ENCODE measurements at regions not wholly inside any gene's neighbourhood (a gene's known extent, or its start where the extent isn't known, plus 50 kb on each side); places are given as distances from the start of the nearest gene placed in this dataset.

DNA sequence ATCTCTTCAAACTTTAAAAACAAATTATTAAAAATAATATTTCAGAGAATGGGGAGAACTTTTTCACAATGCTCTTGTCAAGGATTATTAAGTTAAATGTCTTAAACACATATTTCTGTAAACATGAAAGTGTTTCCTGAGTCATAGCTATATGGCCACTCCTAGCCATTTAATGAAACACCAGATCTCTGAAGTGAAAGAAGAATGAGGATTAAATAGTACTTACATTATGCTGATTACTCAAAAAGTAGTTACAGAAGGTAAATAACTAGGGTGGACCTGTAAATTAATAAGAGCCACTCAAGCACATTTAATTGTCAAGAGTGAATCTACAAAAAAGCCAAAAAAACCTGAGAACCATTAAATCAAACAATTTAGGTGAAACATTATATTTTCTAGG lies 57.6 kb upstream of the GALNT7 start:
- RAD21 ChIA-PET (ENCODE audit: low non-redundant PET in 1 of 2, low total read pairs in 2 of 2, uncharacterized antibody in 2 of 2, unreplicated experiment in 2 of 2), result no interaction called here

More for the DNA sequence above, 57.6 kb upstream of the GALNT7 start:
- H3K4me1 ChIP-seq (ENCODE audit: control insufficient read depth in 1 of 2, insufficient read depth in 2 of 2, low read length in 2 of 2), result no peaks in the 10 kb centered on the region
- H3K9me2 ChIP-seq (ENCODE audit: insufficient read depth), result no peaks in the 10 kb centered on the region
- H3K4me2 ChIP-seq (ENCODE audit: low read length), result no peak overlapping the region
- no peak overlapping the region for H3K9ac ChIP-seq (ENCODE audit: low read length)
- no peak overlapping the region for H3K4me3 ChIP-seq (replicated peaks in 1 of 2; ENCODE audit: low read depth in 1 of 2, low read length in 2 of 2)
- no peaks in the 10 kb centered on the region for H3K36me3 ChIP-seq (ENCODE audit: control insufficient read depth in 1 of 2, insufficient read depth in 2 of 2, low read length in 2 of 2)
- intact Hi-C loops (cut with micrococcal nuclease), result no loop called here
- H3K27me3 ChIP-seq (ENCODE audit: insufficient read depth, low read length), result no peaks in the 10 kb centered on the region
- no peak for DNase-seq (ENCODE audit: low read depth, low spot score)
- ATAC-seq, result no peak
- no peaks in the 10 kb centered on the region for H4K20me1 ChIP-seq (ENCODE audit: insufficient read depth)
- POLR2A ChIA-PET, result no interaction called here
- TF ChIP-seq JUND (IDR thresholded peaks at IDR 0.05) (no peak), EZH2phosphoT487 (IDR thresholded peaks at IDR 0.05; ENCODE audit: borderline replicate concordance) (no peak), CEBPB (IDR thresholded peaks at IDR 0.05; ENCODE audit: low read depth) (no peak), POLR2AphosphoS5 (IDR thresholded peaks at IDR 0.05; ENCODE audit: low read depth, low read length) (no peak), CBX3 (IDR thresholded peaks at IDR 0.05; ENCODE audit: low read depth) (no peak), EGR1 (IDR thresholded peaks at IDR 0.05; ENCODE audit: low read depth) (no peak), RAD21 (IDR thresholded peaks at IDR 0.05; ENCODE audit: low read depth) (no peak), ELF1 (IDR thresholded peaks at IDR 0.05; ENCODE audit: borderline replicate concordance, low read depth) (no peak), FOSL1 (IDR thresholded peaks at IDR 0.05; ENCODE audit: low read depth) (no peak), SRF (IDR thresholded peaks at IDR 0.05; ENCODE audit: low read depth) (no peak), SIN3A (IDR thresholded peaks at IDR 0.05; ENCODE audit: low read depth) (no peak)
- TF ChIP-seq, protein P1, sequence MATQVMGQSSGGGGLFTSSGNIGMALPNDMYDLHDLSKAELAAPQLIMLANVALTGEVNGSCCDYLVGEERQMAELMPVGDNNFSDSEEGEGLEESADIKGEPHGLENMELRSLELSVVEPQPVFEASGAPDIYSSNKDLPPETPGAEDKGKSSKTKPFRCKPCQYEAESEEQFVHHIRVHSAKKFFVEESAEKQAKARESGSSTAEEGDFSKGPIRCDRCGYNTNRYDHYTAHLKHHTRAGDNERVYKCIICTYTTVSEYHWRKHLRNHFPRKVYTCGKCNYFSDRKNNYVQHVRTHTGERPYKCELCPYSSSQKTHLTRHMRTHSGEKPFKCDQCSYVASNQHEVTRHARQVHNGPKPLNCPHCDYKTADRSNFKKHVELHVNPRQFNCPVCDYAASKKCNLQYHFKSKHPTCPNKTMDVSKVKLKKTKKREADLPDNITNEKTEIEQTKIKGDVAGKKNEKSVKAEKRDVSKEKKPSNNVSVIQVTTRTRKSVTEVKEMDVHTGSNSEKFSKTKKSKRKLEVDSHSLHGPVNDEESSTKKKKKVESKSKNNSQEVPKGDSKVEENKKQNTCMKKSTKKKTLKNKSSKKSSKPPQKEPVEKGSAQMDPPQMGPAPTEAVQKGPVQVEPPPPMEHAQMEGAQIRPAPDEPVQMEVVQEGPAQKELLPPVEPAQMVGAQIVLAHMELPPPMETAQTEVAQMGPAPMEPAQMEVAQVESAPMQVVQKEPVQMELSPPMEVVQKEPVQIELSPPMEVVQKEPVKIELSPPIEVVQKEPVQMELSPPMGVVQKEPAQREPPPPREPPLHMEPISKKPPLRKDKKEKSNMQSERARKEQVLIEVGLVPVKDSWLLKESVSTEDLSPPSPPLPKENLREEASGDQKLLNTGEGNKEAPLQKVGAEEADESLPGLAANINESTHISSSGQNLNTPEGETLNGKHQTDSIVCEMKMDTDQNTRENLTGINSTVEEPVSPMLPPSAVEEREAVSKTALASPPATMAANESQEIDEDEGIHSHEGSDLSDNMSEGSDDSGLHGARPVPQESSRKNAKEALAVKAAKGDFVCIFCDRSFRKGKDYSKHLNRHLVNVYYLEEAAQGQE (IDR thresholded peaks at IDR 0.05; ENCODE audit: low read depth), result no peak
- TF ChIP-seq, protein P2, sequence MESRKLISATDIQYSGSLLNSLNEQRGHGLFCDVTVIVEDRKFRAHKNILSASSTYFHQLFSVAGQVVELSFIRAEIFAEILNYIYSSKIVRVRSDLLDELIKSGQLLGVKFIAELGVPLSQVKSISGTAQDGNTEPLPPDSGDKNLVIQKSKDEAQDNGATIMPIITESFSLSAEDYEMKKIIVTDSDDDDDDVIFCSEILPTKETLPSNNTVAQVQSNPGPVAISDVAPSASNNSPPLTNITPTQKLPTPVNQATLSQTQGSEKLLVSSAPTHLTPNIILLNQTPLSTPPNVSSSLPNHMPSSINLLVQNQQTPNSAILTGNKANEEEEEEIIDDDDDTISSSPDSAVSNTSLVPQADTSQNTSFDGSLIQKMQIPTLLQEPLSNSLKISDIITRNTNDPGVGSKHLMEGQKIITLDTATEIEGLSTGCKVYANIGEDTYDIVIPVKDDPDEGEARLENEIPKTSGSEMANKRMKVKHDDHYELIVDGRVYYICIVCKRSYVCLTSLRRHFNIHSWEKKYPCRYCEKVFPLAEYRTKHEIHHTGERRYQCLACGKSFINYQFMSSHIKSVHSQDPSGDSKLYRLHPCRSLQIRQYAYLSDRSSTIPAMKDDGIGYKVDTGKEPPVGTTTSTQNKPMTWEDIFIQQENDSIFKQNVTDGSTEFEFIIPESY (IDR thresholded peaks at IDR 0.05; ENCODE audit: extremely low read depth, insufficient replicate concordance, low read length), result no peak
- TF ChIP-seq, protein P3, sequence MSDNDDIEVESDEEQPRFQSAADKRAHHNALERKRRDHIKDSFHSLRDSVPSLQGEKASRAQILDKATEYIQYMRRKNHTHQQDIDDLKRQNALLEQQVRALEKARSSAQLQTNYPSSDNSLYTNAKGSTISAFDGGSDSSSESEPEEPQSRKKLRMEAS (IDR thresholded peaks at IDR 0.05), result no peak
- TF ChIP-seq, protein P4, sequence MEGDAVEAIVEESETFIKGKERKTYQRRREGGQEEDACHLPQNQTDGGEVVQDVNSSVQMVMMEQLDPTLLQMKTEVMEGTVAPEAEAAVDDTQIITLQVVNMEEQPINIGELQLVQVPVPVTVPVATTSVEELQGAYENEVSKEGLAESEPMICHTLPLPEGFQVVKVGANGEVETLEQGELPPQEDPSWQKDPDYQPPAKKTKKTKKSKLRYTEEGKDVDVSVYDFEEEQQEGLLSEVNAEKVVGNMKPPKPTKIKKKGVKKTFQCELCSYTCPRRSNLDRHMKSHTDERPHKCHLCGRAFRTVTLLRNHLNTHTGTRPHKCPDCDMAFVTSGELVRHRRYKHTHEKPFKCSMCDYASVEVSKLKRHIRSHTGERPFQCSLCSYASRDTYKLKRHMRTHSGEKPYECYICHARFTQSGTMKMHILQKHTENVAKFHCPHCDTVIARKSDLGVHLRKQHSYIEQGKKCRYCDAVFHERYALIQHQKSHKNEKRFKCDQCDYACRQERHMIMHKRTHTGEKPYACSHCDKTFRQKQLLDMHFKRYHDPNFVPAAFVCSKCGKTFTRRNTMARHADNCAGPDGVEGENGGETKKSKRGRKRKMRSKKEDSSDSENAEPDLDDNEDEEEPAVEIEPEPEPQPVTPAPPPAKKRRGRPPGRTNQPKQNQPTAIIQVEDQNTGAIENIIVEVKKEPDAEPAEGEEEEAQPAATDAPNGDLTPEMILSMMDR (IDR thresholded peaks at IDR 0.05 in 2 of 3, conservative IDR thresholded peaks at IDR 0.05 in 1 of 3; ENCODE audit: borderline replicate concordance in 1 of 3, insufficient read depth in 1 of 3, low read depth in 2 of 3, low read length in 2 of 3), result no peak
- H3K79me2 ChIP-seq (ENCODE audit: insufficient read depth, low read length), result no peaks in the 10 kb centered on the region
- no peak overlapping the region for H2AFZ ChIP-seq (ENCODE audit: low read depth, low read length, poor library complexity, severe bottlenecking)
- CTCF ChIA-PET, result no interaction called here
- H3K27ac ChIP-seq (ENCODE audit: low read depth, low read length), result no peak overlapping the region
- BruUV-seq (replicated peaks), result no TSS peak
- no peaks in the 10 kb centered on the region for H3K9me3 ChIP-seq (ENCODE audit: control insufficient read depth in 1 of 2, insufficient read depth in 1 of 2, low read depth in 1 of 2, low read length in 2 of 2)
